ENCODE measurements at regions not wholly inside any gene's neighbourhood (a gene's known extent, or its start where the extent isn't known, plus 50 kb on each side); places are given as distances from the start of the nearest gene placed in this dataset.

DNA sequence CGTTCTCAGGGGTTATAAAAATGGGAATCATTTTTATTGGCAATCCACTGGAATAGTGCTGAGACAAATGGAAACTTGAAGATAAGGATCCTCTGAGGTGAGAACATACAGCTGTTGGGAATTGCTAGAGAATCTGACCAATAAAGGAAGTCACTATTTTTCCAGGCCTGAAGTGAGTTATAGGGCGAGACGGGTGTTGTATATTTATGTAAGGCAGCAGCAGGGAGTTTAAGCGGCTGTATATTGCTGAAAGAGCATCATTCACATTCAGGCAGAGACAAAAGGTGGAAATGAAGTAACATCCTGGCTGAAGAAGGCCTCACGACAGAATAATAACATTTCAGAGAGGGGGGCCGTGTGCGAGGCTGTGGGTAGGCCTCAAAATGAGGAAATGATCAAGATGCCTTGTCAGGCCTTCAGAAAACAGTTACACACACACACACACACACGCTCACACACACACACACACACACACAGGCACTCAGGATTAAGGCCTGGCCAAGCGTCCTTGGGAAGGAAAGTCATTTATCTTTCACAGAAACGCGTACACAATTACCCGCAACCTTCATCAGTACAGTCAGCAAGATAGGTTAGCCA, 964.9 kb upstream of the NR2F2 start:
- H3K4me1 ChIP-seq, result peaks cover 0 to 14% (median 0%) of the 10 kb centered on the region in 3 donors
- H3K27me3 ChIP-seq, result no peaks in the 10 kb centered on the region
- peak overlapping the region in 3 of 4 donors; percentile 29 to 47 (median 33) for H3K27ac ChIP-seq
- no peaks in the 10 kb centered on the region for H3K36me3 ChIP-seq
- no peak for DNase-seq
- no peak overlapping the region for H3K4me3 ChIP-seq
- peaks cover 0 to 6% (median 0%) of the 10 kb centered on the region in 3 donors for H3K9me3 ChIP-seq
- TF ChIP-seq, protein P1, sequence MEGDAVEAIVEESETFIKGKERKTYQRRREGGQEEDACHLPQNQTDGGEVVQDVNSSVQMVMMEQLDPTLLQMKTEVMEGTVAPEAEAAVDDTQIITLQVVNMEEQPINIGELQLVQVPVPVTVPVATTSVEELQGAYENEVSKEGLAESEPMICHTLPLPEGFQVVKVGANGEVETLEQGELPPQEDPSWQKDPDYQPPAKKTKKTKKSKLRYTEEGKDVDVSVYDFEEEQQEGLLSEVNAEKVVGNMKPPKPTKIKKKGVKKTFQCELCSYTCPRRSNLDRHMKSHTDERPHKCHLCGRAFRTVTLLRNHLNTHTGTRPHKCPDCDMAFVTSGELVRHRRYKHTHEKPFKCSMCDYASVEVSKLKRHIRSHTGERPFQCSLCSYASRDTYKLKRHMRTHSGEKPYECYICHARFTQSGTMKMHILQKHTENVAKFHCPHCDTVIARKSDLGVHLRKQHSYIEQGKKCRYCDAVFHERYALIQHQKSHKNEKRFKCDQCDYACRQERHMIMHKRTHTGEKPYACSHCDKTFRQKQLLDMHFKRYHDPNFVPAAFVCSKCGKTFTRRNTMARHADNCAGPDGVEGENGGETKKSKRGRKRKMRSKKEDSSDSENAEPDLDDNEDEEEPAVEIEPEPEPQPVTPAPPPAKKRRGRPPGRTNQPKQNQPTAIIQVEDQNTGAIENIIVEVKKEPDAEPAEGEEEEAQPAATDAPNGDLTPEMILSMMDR (IDR thresholded peaks at IDR 0.05), result no peak
- no peak for TF ChIP-seq POLR2A (IDR thresholded peaks at IDR 0.05)
- intact Hi-C loops (cut with DNase I), result no loop called here
- WGBS, 2 donors, result 46 to 48% methylated on average over 12 of the region's 12 CpGs

DNA sequence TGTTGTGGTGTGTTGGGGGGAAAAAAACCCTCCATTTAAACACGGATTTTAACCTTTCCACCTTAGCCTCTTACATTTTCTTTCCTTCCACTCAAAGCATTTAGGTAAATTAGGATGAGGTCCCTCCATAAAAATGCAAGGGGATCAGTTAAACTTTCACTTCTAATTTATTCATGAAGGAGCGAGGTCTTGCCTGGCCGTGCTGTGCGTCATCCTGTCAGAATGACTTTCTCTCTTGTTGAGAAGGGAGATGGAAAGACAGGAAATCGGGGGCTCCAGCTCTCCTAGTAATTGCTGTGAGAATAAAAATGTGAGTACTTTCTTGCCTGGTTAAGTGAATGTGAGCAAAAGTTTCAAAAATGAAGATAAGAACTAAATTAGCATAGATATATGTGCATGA, 962.3 kb upstream of the NR2F2 start:
- intact Hi-C loops (cut with DNase I), result no loop called here
- no peak overlapping the region for H3K27ac ChIP-seq
- H3K36me3 ChIP-seq, result no peaks in the 10 kb centered on the region
- H3K4me1 ChIP-seq, result peaks cover 0 to 14% (median 0%) of the 10 kb centered on the region in 3 donors
- no peak for TF ChIP-seq POLR2A (IDR thresholded peaks at IDR 0.05)
- TF ChIP-seq, protein P1 (IDR thresholded peaks at IDR 0.05), result no peak
- WGBS, 2 donors, result 51 to 61% methylated on average over 5 of the region's 5 CpGs
- H3K4me3 ChIP-seq, result no peak overlapping the region
- no peaks in the 10 kb centered on the region for H3K27me3 ChIP-seq
- DNase-seq, result no peak
- H3K9me3 ChIP-seq, result no peaks in the 10 kb centered on the region

DNA sequence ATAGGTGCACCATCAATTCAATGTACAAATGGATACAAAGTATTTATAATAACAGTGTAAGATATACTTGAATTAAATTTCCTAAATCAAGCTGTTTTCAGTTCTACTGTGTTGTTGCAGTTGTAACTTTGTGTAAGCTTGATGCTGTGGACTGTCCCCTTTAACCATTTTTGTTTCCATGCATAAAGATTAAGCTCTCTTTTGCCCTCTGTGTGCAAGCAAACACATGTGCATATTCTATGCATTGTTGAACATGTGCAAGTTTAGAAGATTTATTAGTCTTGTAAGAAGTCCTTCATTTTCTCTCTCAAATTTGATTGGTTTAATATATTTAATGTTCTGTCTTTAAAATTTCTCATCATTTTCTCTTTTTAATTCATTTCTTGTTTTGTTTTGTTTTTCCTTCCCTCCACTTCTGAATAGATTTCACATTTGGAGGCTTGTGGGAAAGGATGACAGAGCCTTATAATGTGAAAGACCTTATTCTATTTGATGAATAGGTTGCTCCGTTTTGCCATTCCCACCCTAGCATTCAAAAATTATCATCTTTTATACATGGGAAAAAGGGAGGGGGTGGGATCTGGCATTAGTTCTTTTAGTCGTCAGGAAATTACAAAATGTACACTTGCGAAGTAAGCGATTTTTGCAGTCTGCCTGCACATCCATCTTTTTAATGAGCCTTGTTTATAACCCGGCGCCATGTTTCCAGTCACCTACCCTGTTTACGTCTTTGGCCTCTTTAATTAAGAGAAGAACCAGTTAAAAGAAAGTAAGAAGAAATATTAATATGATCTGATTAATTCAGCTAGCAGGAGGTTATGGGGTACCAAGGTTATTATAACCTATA, 961.5 kb upstream of the NR2F2 start:
- Histone ChIP-seq H3K36me3 (no peaks in the 10 kb centered on the region), H3K27ac (no peak overlapping the region), H3K27me3 (no peaks in the 10 kb centered on the region), H3K4me3 (no peak overlapping the region), H3K9me3 (no peaks in the 10 kb centered on the region), H3K4me1 (peaks cover 0 to 9% (median 0%) of the 10 kb centered on the region in 3 donors)
- intact Hi-C loops (cut with DNase I), result no loop called here
- no peak for DNase-seq
- 88 to 91% methylated on average over 7 of the region's 7 CpGs for WGBS, 2 donors
- TF ChIP-seq, protein P1 (IDR thresholded peaks at IDR 0.05), result no peak

DNA sequence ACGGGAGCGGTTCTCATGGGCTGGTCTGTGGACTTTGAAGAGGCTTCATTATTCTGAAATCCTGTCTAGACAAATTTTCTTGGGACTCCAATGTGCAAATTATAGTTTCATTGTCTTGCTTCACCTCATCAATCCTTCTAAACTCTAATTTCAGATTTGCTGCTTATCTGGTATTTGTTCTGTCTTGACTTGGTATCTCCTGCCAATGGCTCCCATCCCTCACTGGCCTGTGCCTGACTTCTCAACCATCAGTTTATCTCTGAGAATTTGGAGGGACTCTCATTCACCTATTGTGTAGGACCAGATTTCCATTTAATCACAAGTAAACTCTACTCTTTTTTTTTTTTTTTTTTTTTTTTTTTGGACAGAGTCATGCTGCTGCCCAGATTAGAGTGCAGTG, 960.2 kb upstream of the NR2F2 start:
- no peaks in the 10 kb centered on the region for H3K36me3 ChIP-seq
- WGBS, 2 donors, result 78 to 84% methylated on average over 2 of the region's 2 CpGs
- H3K9me3 ChIP-seq, result no peaks in the 10 kb centered on the region
- H3K27ac ChIP-seq, result no peak overlapping the region
- no peak for TF ChIP-seq POLR2A (IDR thresholded peaks at IDR 0.05)
- TF ChIP-seq, protein P1 (IDR thresholded peaks at IDR 0.05), result no peak
- DNase-seq, result no peak
- intact Hi-C loops (cut with DNase I), result no loop called here
- H3K27me3 ChIP-seq, result no peaks in the 10 kb centered on the region
- peaks cover 0 to 4% (median 0%) of the 10 kb centered on the region in 3 donors for H3K4me1 ChIP-seq
- no peak overlapping the region for H3K4me3 ChIP-seq

DNA sequence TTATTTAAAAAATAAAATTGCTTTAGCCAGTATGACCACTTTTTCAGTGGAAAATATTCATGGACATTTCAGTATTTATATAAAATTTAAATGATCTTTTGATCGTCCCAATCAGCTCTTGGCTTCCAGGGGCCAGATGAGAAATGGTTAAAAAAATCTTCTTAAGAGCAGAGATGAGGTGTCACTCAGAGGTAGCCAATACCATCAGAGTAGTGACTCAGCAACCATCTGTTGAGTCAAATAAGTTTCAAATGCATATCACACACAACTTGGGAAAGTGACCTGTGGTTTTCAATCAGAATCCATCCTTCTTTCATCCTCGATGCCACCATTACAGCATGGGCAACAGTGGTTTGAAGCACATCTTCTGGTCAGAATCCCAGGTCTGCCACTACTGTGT, 958.8 kb upstream of the NR2F2 start:
- Histone ChIP-seq H3K4me3 (no peak overlapping the region), H3K27me3 (no peaks in the 10 kb centered on the region), H3K27ac (no peak overlapping the region), H3K9me3 (no peaks in the 10 kb centered on the region), H3K36me3 (no peaks in the 10 kb centered on the region), H3K4me1 (no peaks in the 10 kb centered on the region)
- DNase-seq, result no peak
- WGBS, 2 donors, result 65 to 67% methylated on average over 2 of the region's 2 CpGs
- intact Hi-C loops (cut with DNase I), result no loop called here
- no peak for TF ChIP-seq POLR2A (IDR thresholded peaks at IDR 0.05)
- TF ChIP-seq, protein P1 (IDR thresholded peaks at IDR 0.05), result no peak
